HG02870 (cell line): ENCODE measurements at regions not wholly inside any gene's neighbourhood (a gene's known extent, or its start where the extent isn't known, plus 50 kb on each side); places are given as distances from the start of the nearest gene placed in this dataset.
"Not testable (repeated sequence)": the region's sequence is repeated elsewhere in the genome, so short reads cannot be mapped to it uniquely, and the experiment has no call there.

Source experiments
- ATAC-seq: cut with Tn5 transposase; IDR thresholded peaks from one replicate; pipeline ENCODE4 v1.9.1; 2021; ENCODE audit warnings: mild to moderate bottlenecking, moderate library complexity; ENCODE audit not compliant: unreplicated experiment

DNA sequence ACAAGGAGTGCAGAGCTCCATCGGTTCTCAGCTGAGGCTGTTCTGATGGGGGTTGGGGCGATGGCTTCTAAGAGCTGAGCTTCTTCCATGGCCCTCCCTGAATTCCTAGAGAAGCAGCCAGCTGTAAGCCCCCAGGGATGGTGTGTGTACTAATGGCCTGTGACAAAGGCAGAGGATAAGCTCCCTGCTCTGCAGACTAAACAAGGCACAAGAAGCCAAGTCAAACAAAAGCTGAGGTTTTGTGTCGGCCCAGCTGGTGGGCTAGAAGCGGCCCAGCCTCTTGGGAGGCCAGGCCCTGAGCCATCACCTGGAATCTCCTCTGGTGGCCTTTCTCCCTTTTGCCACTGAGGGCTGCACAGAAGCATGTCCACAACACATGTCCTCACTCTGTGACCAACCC, 75.0 kb upstream of the XPA start:
- no peak for ATAC-seq

DNA sequence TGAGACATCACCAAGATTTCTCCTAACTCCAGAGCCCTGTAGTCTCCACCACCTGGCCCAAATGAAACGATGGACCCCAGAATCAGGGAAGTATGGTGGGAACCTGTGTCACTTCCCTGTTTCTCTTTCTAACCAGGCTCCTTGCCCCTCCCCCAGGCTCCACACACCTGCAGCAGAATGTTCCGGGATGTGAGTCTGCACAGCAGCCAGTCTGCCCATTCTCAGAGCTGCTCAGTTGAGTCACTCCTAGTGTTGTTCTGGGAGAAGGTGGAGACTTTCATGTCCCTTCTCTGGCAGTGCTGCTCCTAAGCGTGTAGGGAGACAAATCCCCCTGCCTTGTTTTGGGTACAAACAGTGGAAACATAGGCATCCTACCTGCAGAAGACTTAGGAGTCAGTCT, 76.0 kb upstream of the XPA start:
- no peak for ATAC-seq

DNA sequence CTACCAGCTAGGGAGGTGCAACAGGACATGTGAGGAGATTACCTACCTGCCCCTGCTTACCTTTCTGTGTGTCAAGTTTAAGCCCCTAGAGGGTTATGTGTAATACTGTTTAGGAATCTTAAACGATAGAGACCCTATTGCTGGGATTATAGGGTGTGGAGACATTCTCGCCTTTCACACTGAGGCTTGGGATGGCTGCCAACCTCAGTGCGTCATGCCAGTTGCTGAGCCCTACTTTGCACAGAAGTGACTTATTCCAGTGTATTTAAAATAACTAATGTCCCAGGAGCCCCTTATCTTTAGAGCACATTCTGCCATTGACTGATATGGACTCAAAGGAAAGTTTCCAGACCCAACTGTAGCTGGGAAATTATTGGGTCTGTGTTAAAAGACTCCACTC, 76.6 kb upstream of the XPA start:
- ATAC-seq: no peak

DNA sequence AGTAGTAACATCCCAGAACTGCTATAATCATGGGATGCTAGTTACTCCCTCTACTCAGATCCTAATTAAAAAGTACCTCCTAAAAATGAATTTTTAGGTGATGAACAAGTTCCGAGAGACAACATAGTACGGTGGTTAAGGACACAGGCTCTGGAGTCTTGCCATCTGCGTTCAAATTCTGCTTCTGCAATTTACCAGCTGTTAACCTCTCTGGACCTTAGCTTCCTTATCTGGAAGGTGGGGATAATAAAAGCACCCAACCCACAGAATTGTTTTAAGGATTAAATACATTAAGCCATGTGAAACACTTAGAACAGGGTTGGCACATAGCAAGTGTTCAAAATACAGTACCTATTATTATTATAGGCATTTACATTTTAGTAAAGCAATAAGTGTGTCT, 77.5 kb upstream of the XPA start:
- no peak for ATAC-seq

DNA sequence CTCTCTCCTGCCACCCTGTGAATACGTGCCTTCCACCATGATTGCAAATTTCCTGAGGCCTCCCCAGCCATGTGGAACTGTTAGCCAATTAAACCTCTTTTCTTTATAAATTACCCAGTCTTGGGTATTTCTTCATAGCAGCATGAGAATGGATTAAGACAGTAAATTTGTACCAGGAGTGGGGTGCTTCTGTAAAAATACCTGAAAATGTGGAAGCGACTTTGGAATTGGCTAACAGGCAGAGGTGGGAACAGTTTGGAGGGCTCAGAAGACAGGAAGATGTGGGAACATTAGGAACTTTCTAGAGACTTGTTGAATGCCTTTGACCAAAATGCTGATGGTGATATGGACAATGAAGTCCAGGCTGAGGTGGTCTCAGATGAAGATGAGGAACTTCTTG, 74.3 kb upstream of the FOXE1 start:
- ATAC-seq: not testable (repeated sequence)

DNA sequence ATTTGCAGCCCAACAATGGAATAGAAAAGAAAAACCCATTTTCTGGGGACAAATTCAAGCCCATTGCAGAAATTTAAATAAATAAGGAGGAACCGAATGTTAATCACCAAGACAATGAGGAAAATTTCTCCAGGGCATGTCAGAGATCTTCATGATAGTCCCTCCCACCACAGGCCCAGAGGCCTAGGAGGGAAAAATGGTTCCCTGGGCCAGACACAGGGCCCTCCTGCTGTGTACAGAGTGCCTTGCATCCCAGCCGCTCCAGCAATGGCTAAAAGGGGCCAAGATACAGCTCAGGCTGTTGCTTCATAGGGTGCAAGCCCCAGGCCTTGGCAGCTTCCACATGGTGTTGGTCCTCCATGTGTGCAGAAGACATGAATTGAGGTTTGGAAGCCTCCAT, 73.4 kb upstream of the FOXE1 start:
- ATAC-seq: no peak

DNA sequence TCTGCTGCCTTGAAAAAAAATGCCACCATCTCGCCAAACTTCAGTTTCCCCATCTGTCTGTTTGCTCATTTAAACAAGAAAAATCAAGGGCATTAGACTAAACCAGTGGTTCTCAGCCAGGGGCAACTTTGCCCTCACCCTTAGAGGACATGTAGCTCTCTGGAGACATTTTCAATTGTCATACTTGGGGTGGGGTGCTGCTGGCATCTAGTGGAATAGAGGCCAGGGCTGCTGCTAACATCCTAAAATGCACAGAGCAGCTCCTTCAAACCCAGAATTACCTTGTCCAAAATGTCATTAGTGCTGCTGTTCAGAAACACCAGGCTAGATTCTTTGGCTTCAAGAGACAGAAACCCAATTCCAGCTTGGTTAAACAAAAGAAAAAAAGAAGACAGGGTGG, 71.1 kb upstream of the FOXE1 start:
- no peak for ATAC-seq

DNA sequence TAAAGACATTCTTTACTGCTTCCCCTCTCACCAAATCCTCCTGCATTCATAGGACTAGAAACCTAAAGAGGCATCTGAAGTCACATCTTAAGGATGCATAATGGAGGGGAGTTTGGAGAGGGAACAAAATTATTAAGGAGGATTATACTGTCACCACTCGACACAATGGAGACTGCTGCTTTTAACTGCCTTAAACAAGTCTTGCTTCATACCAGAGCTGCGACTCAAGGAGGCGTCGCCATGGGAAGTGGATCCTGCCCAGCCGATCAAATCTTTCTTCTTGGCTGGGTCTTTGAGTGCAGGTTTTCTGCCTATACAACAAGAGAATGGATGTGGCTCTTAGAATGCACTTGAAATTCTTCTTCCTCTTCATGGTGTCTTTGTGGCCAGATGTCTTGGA, 66.7 kb upstream of the FOXE1 start:
- no peak for ATAC-seq

DNA sequence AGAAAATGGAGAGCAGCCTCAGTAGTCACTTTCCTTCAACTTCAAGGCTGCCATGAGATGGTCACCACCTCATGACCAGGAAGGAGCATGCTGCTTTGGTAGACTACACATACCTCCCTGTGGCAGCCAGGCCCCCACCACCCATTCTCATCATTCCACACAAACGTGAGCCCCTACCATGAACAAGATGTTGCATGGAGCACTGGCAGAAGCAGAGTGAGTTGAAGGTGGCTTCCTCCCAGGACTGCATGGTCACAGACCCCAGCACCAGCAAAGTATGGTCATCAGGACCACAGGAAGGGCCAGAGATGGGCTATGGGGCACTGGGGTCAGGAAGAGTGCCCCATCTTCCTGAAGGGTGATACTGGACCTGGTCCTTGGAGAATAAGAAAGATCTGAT, 65.5 kb upstream of the FOXE1 start:
- ATAC-seq: no peak

DNA sequence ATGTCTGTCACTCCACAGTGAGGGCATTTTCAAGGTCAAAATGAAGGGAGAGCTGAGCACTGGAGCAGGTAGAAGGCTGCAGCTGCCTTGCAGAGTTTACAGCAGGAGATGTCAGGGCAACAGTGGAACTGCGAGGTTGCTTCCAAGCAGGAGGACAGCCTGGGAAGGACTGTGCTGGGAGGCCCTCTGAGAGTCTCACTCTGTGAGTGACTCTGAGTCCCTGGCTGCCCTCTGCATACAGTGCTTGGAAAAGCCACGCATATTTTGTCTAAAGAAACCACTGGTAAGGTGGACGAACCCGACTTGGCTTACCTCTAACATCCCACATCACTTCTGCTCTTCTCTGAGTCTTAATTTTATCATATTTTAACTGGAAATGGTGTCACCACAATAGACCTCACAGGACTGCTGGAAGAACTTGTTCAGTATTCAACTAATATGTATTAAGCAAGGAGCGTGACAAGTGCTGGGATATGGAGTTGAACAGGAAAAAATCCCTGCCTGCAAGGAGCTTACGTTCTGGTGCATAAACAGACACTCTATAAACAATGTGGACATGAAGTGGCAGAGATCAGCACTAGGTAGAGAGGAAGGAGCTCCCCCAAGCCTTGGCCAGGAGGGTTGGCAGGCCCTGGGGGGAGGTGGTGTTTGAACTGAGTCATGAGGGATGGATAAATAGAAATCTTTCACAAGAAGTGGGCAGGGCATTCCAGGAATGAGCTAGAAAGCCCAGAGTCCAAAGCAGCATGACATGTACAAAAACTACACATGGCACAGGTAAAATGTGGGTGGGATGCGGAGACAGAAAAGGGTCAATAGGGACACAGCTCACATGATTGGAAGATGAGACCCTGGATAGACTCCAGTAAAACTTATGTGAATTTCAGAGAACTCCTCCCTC, 64.0 kb upstream of the FOXE1 start:
- ATAC-seq: no peak

DNA sequence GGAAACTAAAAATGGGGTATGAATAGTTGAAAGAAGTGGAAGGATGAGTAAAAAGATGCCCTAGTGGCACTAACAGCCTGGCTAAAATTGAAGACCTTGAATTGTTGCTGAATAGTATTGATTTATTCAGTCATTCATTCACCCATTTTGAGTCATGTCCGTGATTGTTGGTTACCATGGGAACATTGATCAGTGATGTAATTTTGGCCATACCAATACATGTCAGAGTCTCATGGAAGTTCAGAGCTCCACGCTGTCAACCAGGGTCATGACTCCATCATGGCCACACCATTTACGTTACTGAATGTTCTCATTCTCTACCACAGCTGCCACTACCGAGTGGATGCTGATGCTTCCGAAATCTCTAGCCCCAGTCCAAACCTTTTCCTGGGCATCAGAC, 62.5 kb upstream of the FOXE1 start:
- ATAC-seq: no peak

DNA sequence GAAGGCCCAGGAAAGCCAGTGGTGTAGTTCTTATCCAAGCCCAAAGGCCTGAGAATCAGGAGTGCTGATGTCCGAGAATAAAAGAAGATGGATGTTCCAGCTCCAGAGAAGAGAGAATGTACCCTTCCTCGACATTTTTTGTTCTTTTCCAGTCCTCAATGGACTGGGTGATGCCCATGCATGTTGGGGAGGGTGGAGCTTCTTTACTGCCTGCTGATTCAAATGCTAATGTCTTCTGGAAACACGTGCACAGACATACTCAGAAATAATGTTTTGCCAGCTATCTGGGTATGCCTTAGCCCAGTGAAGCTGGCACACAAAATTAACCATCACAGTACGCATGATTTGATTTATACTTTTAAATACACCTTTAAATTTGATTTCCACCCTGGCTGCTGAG, 61.5 kb upstream of the FOXE1 start:
- ATAC-seq: no peak

DNA sequence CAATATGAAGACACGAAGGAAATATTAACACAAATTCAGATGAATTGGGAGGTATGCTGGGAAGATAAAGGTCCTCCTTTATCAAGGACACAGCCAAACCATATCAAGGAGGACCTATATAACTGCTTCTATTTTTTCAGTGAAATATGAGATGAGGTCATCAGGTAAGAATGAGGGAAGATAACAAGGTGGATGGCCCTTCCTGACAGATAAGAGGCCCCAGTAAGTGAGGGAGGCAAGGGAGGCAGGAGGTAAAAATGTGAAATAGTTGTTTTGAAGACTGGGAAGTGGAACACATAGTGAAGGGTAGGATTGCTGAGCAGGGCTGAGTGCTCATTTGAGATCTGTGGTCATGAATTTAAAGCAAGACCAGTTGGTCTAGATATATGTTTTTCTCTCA, 60.0 kb upstream of the FOXE1 start:
- ATAC-seq: no peak

DNA sequence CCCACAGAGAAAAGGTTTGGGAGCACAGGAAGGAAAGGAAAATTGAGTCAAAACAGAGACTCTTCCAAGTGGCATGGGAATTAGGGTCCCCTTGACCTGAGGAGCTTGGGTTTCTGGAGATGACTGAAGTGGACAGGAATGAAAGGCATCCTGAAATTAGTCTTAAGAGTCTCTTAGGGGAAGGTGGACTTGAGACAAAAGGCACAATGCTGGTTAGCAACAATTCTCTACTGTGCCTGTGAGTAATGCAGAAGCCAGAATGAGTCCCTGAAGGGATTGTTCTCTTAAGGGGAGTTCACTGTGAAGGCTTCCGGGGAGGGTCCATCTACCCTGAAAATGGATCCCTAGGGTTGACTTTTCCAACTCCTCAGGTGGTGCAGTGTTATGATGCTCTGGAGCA, 58.4 kb upstream of the FOXE1 start:
- no peak for ATAC-seq

DNA sequence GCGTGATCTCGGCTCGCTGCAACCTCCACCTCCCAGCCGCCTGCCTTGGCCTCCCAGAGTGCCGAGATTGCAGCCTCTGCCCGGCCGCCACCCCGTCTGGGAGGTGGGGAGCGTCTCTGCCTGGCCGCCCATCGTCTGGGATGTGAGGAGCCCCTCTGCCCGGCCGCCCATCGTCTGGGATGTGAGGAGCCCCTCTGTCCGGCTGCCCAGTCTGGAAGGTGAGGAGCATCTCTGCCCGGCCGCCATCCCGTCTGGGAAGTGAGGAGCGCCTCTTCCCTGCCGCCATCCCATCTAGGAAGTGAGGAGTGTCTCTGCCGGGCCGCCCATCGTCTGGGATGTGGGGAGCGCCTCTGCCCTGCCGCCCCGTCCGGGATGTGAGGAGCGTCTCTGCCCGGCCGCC, 56.9 kb upstream of the FOXE1 start:
- not testable (repeated sequence) for ATAC-seq

DNA sequence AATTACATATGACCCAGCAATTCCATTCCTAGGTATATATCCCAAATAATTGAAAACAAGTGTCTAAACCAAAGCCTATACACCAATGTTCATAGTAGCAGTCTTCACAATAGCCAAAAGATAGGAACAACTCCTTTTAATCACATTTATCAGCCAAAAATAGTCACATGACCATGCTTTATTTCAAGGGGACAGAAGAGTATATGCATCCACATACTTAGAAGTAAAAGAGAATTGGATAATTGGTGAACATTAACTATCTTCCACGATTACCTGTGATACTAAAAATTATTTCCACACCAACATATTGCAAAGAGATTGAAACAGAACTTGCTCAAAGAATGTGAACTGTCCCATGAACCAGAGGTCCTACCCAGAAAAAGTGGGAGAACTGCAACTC, 51.8 kb upstream of the FOXE1 start:
- ATAC-seq: no peak

DNA sequence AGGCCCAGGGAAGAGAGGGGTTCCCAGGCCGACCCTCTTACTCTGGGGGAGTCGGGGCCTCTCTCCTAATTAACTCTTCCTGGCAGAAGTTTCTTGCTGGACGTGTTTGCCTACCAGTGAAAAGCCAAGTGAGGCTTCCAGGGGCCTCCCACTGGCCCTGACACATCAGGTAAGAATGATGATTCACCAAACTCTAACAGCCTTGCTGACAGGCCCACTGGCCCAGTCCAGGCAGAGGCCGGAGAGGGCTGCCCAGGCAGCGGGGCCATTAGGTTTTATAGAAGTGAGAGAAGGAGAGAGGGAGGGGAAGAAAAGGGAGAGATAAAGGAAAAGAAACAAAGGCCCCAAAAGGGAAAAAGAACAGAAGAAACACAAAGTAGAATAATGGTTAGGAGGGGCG, 50.8 kb upstream of the FOXE1 start:
- ATAC-seq: no peak

DNA sequence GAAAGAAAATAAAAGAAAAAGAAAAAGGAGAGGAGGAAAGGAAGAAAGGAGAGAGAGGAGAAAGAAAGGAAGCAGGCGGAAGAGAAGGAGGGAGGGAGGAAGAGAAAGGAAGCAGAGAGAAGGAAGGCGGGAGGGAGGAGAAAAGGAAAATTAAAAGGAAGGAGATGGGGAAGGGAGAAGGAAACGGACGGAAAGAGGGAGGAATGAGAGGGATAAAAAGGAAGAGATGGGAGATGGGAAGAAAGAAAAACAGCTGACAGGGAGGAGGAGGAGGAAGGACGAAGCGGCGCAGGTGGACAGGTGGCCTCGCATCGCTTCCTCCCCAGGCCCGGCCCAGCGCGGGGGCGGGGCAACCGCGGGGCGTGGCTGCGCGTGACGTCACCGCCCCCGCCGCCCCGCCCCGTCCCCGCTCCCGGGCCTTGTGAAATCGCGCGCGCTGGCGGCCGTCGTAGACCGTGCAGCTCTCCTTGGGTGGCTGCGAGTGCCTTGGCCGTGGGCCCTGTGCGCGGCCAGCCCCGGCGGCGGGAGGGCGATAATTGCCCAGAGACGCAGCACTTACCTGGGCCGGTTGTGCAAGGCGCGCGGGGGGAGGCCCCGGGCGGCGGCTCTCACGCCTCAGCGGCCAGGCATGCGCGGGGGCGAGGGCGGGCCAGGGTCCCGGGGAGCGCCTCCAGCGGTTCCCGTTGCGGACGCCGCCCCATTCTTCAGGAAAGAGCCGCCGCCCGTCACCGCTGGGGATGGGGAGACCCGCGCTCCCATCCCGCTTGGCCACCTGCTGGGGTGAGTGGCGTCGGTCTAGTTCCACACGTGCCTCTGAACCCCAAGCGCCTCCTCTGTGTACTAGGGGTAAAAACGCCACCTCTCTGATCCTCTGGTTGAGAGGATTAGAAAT, 49.6 kb upstream of the FOXE1 start:
- ATAC-seq: peak; percentile 77
